Fibroblast of lung (primary cell): ENCODE measurements at regions not wholly inside any gene's neighbourhood (a gene's known extent, or its start where the extent isn't known, plus 50 kb on each side); places are given as distances from the start of the nearest gene placed in this dataset.

Source experiments
- DNase-seq, 2 donors: peaks; one replicate each; pipeline versions ENCODE4 v3.0.0 to v3.0.0-alpha.2; 2010; ENCODE audit warnings: low read depth in 2 of 2
- H2AFZ ChIP-seq: 2 replicates; pipeline ENCODE4 v1.5.1; 2012; ENCODE audit warnings: low read length, control low read depth, inconsistent platforms
- H3K27ac ChIP-seq: 2 replicates; pipeline ENCODE4 v1.5.1; 2011; ENCODE audit warnings: low read length, control low read depth; ENCODE audit not compliant: insufficient read depth
- H3K27me3 ChIP-seq: 2 replicates; pipeline ENCODE4 v1.5.1; 2011; ENCODE audit warnings: mild to moderate bottlenecking, low read length; ENCODE audit not compliant: control insufficient read depth, insufficient read depth
- H3K36me3 ChIP-seq: 2 replicates; pipeline ENCODE4 v1.5.1; 2011; ENCODE audit warnings: low read length; ENCODE audit not compliant: control insufficient read depth, insufficient read depth
- H3K4me1 ChIP-seq: 2 replicates; pipeline ENCODE4 v1.5.1; 2011; ENCODE audit warnings: low read length; ENCODE audit not compliant: control insufficient read depth, insufficient read depth; ENCODE audit errors: extremely low read depth
- H3K4me2 ChIP-seq: 2 replicates; pipeline ENCODE4 v1.5.1; 2011; ENCODE audit warnings: low read length, control low read depth; ENCODE audit not compliant: insufficient read depth; ENCODE audit errors: extremely low read depth
- H3K4me3 ChIP-seq, 4 experiments: fragments of 200-600 bp in 1 of 4; sonication (generic) in 1 of 4; replicated peaks in 1 of 4; 2 replicates each; pipeline ENCODE4 v1.5.1; 2011 to 2016; ENCODE audit warnings: low read length in 4 of 4, low read depth in 3 of 4, mild to moderate bottlenecking in 3 of 4, control low read depth in 2 of 4, inconsistent platforms in 1 of 4, mixed read lengths in 1 of 4; ENCODE audit not compliant: insufficient read depth in 1 of 4; ENCODE audit errors: control extremely low read depth in 1 of 4
- H3K79me2 ChIP-seq: 2 replicates; pipeline ENCODE4 v1.5.1; 2012; ENCODE audit warnings: mild to moderate bottlenecking, low read length, inconsistent platforms; ENCODE audit not compliant: control insufficient read depth, insufficient read depth
- H3K9ac ChIP-seq: 2 replicates; pipeline ENCODE4 v1.5.1; 2011; ENCODE audit warnings: mild to moderate bottlenecking, low read length, control low read depth; ENCODE audit not compliant: insufficient read depth
- H3K9me3 ChIP-seq: 2 replicates; pipeline ENCODE4 v1.5.1; 2012; ENCODE audit warnings: low read depth, low read length; ENCODE audit not compliant: control insufficient read depth, insufficient read depth
- H4K20me1 ChIP-seq: 2 replicates; pipeline ENCODE4 v1.5.1; 2011; ENCODE audit warnings: low read length; ENCODE audit not compliant: control insufficient read depth, insufficient read depth; ENCODE audit errors: extremely low read depth
- CTCF ChIP-seq, 2 donors: IDR thresholded peaks in 1 of 2; conservative IDR thresholded peaks in 1 of 2; 1 replicate in 1 of 2; 2 replicates in 1 of 2; pipeline ENCODE4 v1.5.1; 2011 to 2012; ENCODE audit warnings: low read length in 2 of 2, control low read depth in 1 of 2, inconsistent platforms in 1 of 2, low read depth in 1 of 2, mild to moderate bottlenecking in 1 of 2
- EZH2 ChIP-seq: IDR thresholded peaks from 2 replicates; pipeline ENCODE4 v1.5.1; 2012; ENCODE audit warnings: low read length, control low read depth, mild to moderate bottlenecking; ENCODE audit errors: missing control alignments

GRCh38 chr22:48354096-48354495, 1473.6 kb downstream of the BRD1 start:
- Histone ChIP-seq H3K27me3 (no peaks in the 10 kb centered on the region), H3K4me2 (no peak overlapping the region), H3K9ac (no peak overlapping the region), H3K4me1 (no peaks in the 10 kb centered on the region), H3K36me3 (no peaks in the 10 kb centered on the region), H3K4me3 (no peak overlapping the region), H3K9me3 (no peaks in the 10 kb centered on the region), H3K79me2 (no peaks in the 10 kb centered on the region), H3K27ac (no peak overlapping the region), H2AFZ (no peak overlapping the region), H4K20me1 (no peaks in the 10 kb centered on the region)
- no peak for DNase-seq
- TF ChIP-seq EZH2 = no peak
- no peak for TF ChIP-seq CTCF (conservative IDR thresholded peaks at IDR 0.05 in 1 of 2, IDR thresholded peaks at IDR 0.05 in 1 of 2; ENCODE audit: low read depth in 1 of 2, low read length in 2 of 2)

GRCh38 chr22:48353116-48353947, 1474.3 kb downstream of the BRD1 start:
- H2AFZ ChIP-seq = no peak overlapping the region
- H4K20me1 ChIP-seq = no peaks in the 10 kb centered on the region
- H3K9me3 ChIP-seq = no peaks in the 10 kb centered on the region
- no peak overlapping the region for H3K9ac ChIP-seq
- TF ChIP-seq EZH2 (no peak), CTCF (conservative IDR thresholded peaks at IDR 0.05 in 1 of 2, IDR thresholded peaks at IDR 0.05 in 1 of 2; ENCODE audit: low read depth in 1 of 2, low read length in 2 of 2) (no peak)
- no peaks in the 10 kb centered on the region for H3K79me2 ChIP-seq
- no peak overlapping the region for H3K27ac ChIP-seq
- no peak overlapping the region for H3K4me2 ChIP-seq
- no peaks in the 10 kb centered on the region for H3K36me3 ChIP-seq
- H3K27me3 ChIP-seq = no peaks in the 10 kb centered on the region
- DNase-seq = no peak
- no peak overlapping the region for H3K4me3 ChIP-seq
- no peaks in the 10 kb centered on the region for H3K4me1 ChIP-seq

- no peaks in the 10 kb centered on the region for H3K9me3 ChIP-seq
- H3K27me3 ChIP-seq = no peaks in the 10 kb centered on the region
- no peak overlapping the region for H3K9ac ChIP-seq
- H3K4me1 ChIP-seq = no peaks in the 10 kb centered on the region
- no peak overlapping the region for H3K4me3 ChIP-seq
- no peak overlapping the region for H3K4me2 ChIP-seq
- no peaks in the 10 kb centered on the region for H3K36me3 ChIP-seq
- no peaks in the 10 kb centered on the region for H4K20me1 ChIP-seq
- H3K79me2 ChIP-seq = no peaks in the 10 kb centered on the region
- H3K27ac ChIP-seq = no peak overlapping the region
- no peak overlapping the region for H2AFZ ChIP-seq
- DNase-seq = no peak
- no peak for TF ChIP-seq CTCF (conservative IDR thresholded peaks at IDR 0.05 in 1 of 2, IDR thresholded peaks at IDR 0.05 in 1 of 2; ENCODE audit: low read depth in 1 of 2, low read length in 2 of 2)
Observed at GRCh38 chr22:48352086-48352911, 1475.4 kb downstream of the BRD1 start.
